SU-DHL-6 (cell line): ENCODE measurements at regions not wholly inside any gene's neighbourhood (a gene's known extent, or its start where the extent isn't known, plus 50 kb on each side); places are given as distances from the start of the nearest gene placed in this dataset.

Source experiments
- H2AFZ ChIP-seq: fragments of 200-600 bp; sonication (generic); 2 replicates; pipeline ENCODE4 v1.6.1; 2014; ENCODE audit warnings: low read depth, mild to moderate bottlenecking, moderate library complexity, mixed read lengths, antibody characterized with exemption, low read length; ENCODE audit not compliant: severe bottlenecking
- H3F3A ChIP-seq: fragments of 200-600 bp; shearing (Covaris generic); 2 replicates; pipeline ENCODE4 v1.6.0; 2016; ENCODE audit warnings: antibody characterized with exemption, mild to moderate bottlenecking; ENCODE audit not compliant: insufficient read depth
- H3K27ac ChIP-seq: fragments of 200-600 bp; sonication (generic); 2 replicates; pipeline ENCODE4 v1.5.1; 2016; ENCODE audit warnings: low read depth, mild to moderate bottlenecking, low read length, moderate library complexity, mixed read lengths
- H3K27me3 ChIP-seq: fragments of 200-600 bp; sonication (generic), shearing (Covaris generic); 2 replicates; pipeline ENCODE4 v1.6.0; 2014; ENCODE audit warnings: mild to moderate bottlenecking, low read length
- H3K36me3 ChIP-seq: fragments of 200-600 bp; sonication (generic); 2 replicates; pipeline ENCODE4 v1.6.1; 2014; ENCODE audit warnings: mild to moderate bottlenecking, low read length, mixed read lengths
- H3K4me2 ChIP-seq: fragments of 300-600, 200-600 bp; shearing (Covaris generic), sonication (generic); 2 replicates; pipeline ENCODE4 v1.6.0; 2014; ENCODE audit warnings: low read length, low read depth, mild to moderate bottlenecking; ENCODE audit not compliant: poor library complexity, severe bottlenecking
- H3K4me3 ChIP-seq: fragments of 200-600 bp; sonication (generic); 2 replicates; pipeline ENCODE4 v1.5.1; 2014; ENCODE audit warnings: antibody characterized with exemption, low read length, mild to moderate bottlenecking, mixed read lengths; ENCODE audit not compliant: insufficient read depth, poor library complexity, severe bottlenecking
- H3K79me2 ChIP-seq: fragments of 200-600 bp; sonication (generic); 2 replicates; pipeline ENCODE4 v1.6.1; 2014; ENCODE audit warnings: mild to moderate bottlenecking, low read length, moderate library complexity; ENCODE audit not compliant: insufficient read depth
- H3K9ac ChIP-seq: fragments of 200-600 bp; sonication (generic); 2 replicates; pipeline ENCODE4 v1.7.0; 2014; ENCODE audit warnings: mild to moderate bottlenecking, low read length
- H3K9me2 ChIP-seq: fragments of 200-600 bp; sonication (generic); replicated peaks from 2 replicates; pipeline ENCODE4 v1.6.1; 2014; ENCODE audit warnings: low read length; ENCODE audit not compliant: insufficient read depth
- H3K9me3 ChIP-seq: fragments of 200-600 bp; sonication (generic); 2 replicates; pipeline ENCODE4 v1.6.1; 2014; ENCODE audit warnings: low read length, mixed read lengths; ENCODE audit not compliant: insufficient read depth
- H4K20me1 ChIP-seq: fragments of 200-600 bp; sonication (generic); 2 replicates; pipeline ENCODE4 v1.6.1; 2014; ENCODE audit warnings: low read depth, mild to moderate bottlenecking, antibody characterized with exemption, low read length, moderate library complexity, mixed read lengths
- EZH2phosphoT487 ChIP-seq: fragments of 200-600 bp; sonication (generic), shearing (Covaris generic); conservative IDR thresholded peaks from 2 replicates; pipeline ENCODE4 v1.6.1; 2018; ENCODE audit warnings: mild to moderate bottlenecking, antibody characterized with exemption, low read length, moderate library complexity, mixed read lengths
- TF ChIP-seq, protein P1 (sequence below): fragments of 200-600 bp; sonication (generic); IDR thresholded peaks from one replicate; pipeline ENCODE4 v1.5.1; 2017; ENCODE audit warnings: antibody characterized with exemption, mild to moderate bottlenecking, low read length, moderate library complexity; ENCODE audit not compliant: insufficient read depth, poor library complexity, severe bottlenecking

DNA sequence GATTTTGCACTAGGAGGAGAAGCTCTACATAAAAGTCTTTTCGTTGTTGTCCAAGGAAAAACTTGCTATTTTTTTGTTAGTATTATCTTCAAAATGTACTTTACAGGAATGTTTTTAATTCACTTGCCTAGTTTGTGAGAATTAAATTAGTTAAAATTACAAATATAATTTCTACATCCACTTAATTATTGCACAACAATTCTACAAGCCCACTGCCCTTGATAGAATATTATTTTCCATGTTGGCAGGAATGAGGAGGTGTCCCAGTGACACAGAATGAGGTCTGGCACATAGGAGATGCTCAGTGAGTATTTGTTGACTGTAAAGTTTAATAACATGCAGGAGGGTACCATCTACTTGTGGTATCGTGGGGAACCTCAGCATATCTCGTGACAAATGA, 255.4 kb downstream of the SDHAF3 start:
- no peak for TF ChIP-seq EZH2phosphoT487
- TF ChIP-seq, protein P1, sequence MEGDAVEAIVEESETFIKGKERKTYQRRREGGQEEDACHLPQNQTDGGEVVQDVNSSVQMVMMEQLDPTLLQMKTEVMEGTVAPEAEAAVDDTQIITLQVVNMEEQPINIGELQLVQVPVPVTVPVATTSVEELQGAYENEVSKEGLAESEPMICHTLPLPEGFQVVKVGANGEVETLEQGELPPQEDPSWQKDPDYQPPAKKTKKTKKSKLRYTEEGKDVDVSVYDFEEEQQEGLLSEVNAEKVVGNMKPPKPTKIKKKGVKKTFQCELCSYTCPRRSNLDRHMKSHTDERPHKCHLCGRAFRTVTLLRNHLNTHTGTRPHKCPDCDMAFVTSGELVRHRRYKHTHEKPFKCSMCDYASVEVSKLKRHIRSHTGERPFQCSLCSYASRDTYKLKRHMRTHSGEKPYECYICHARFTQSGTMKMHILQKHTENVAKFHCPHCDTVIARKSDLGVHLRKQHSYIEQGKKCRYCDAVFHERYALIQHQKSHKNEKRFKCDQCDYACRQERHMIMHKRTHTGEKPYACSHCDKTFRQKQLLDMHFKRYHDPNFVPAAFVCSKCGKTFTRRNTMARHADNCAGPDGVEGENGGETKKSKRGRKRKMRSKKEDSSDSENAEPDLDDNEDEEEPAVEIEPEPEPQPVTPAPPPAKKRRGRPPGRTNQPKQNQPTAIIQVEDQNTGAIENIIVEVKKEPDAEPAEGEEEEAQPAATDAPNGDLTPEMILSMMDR = no peak
- H3K9me3 ChIP-seq = no peaks in the 10 kb centered on the region
- no peaks in the 10 kb centered on the region for H4K20me1 ChIP-seq
- H3K9me2 ChIP-seq = no peaks in the 10 kb centered on the region
- no peaks in the 10 kb centered on the region for H3F3A ChIP-seq
- H3K4me2 ChIP-seq = no peak overlapping the region
- H3K79me2 ChIP-seq = no peaks in the 10 kb centered on the region
- no peak overlapping the region for H3K4me3 ChIP-seq
- no peaks in the 10 kb centered on the region for H3K36me3 ChIP-seq
- no peak overlapping the region for H3K27ac ChIP-seq
- H3K9ac ChIP-seq = no peak overlapping the region
- no peak overlapping the region for H2AFZ ChIP-seq
- H3K27me3 ChIP-seq = no peaks in the 10 kb centered on the region

DNA sequence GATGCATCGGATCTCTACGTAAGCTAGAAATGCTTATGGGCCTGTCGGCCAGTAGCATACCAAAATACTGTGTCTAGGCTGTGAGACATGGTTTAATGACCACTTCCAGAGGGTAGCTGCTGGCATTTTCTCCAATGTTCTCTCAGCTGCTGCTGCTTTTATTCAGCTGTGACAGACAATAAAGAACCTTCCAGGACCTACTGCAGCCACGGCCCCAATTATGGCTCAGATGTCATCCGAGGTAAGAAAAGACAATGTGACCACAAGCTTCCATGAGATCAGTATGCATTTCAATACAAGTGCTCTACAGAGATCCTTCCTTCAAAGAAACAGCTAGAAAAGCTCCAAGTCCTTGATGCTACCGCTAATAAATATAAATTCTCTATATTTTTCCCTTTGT, 256.2 kb downstream of the SDHAF3 start:
- Histone ChIP-seq H3K9me3 (no peaks in the 10 kb centered on the region), H3K79me2 (no peaks in the 10 kb centered on the region), H2AFZ (no peak overlapping the region), H3K4me3 (no peak overlapping the region), H3K36me3 (no peaks in the 10 kb centered on the region), H3K9me2 (no peaks in the 10 kb centered on the region), H4K20me1 (no peaks in the 10 kb centered on the region), H3K9ac (no peak overlapping the region), H3F3A (no peaks in the 10 kb centered on the region), H3K27ac (no peak overlapping the region), H3K4me2 (no peak overlapping the region), H3K27me3 (no peaks in the 10 kb centered on the region)
- no peak for TF ChIP-seq EZH2phosphoT487
- TF ChIP-seq, protein P1 = no peak

DNA sequence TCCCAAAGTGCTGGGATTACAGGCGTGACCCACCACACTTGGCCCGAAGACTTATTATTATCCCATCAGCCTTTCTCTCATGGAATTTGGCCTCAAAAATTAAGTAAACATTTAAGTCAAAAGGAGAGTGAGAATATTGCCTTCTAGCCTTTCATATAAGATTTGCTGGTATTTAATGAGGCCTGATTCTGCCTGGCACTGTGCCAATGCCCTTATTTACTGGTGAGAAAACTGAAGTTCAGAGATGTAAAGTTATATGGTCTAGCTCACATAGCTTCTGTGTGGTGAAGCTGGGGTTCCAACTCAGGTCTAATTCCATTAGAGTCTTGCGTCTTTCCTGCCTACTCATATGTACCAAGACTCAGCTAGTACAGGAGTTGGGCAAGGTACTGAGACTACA, 260.2 kb downstream of the SDHAF3 start:
- no peaks in the 10 kb centered on the region for H3K9me3 ChIP-seq
- H3K79me2 ChIP-seq = no peaks in the 10 kb centered on the region
- no peaks in the 10 kb centered on the region for H4K20me1 ChIP-seq
- no peaks in the 10 kb centered on the region for H3K36me3 ChIP-seq
- no peak overlapping the region for H2AFZ ChIP-seq
- TF ChIP-seq EZH2phosphoT487 = no peak
- TF ChIP-seq, protein P1 = no peak
- no peak overlapping the region for H3K4me2 ChIP-seq
- H3F3A ChIP-seq = no peaks in the 10 kb centered on the region
- H3K4me3 ChIP-seq = no peak overlapping the region
- H3K9ac ChIP-seq = no peak overlapping the region
- no peak overlapping the region for H3K27ac ChIP-seq
- H3K27me3 ChIP-seq = no peaks in the 10 kb centered on the region
- H3K9me2 ChIP-seq = no peaks in the 10 kb centered on the region
